ENCODE measurements at regions not wholly inside any gene's neighbourhood (a gene's known extent, or its start where the extent isn't known, plus 50 kb on each side); places are given as distances from the start of the nearest gene placed in this dataset.

DNA sequence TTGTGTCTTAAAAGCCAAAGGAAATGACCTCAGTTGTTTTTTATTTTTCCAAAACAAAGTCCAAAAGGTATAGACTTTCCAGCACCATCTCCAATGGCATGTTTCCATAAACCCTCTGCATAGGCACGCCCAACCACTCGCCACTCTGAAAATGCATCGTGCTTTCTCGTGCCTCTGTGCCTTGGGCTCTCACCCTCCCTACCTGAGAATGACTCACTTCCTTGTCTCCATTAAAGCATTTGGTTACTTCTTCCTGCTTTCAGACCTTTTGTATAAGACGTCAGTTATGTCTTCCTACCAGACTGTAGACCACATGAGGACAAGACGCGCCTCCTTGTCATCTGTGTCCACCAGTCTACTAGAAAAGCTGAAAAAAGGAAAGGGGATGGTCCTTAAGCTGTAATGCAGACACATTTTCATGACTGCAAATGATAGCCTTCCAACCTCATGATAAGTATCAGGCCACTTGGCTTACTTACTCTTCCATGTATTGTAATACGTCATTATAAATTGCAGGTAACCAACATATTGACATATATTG lies 61.2 kb upstream of the CDYL start:
- no peak for DNase-seq
- Mint-ChIP-seq H3K9me3 (no peaks in the 10 kb centered on the region), H3K27me3 (ENCODE audit: insufficient read depth) (peaks cover 2% of the 10 kb centered on the region), H3K36me3 (ENCODE audit: low read depth) (no peaks in the 10 kb centered on the region), H3K4me3 (no peak overlapping the region), H3K4me1 (ENCODE audit: low read depth) (no peaks in the 10 kb centered on the region), H3K27ac (no peak overlapping the region)
- TF ChIP-seq, protein P1, sequence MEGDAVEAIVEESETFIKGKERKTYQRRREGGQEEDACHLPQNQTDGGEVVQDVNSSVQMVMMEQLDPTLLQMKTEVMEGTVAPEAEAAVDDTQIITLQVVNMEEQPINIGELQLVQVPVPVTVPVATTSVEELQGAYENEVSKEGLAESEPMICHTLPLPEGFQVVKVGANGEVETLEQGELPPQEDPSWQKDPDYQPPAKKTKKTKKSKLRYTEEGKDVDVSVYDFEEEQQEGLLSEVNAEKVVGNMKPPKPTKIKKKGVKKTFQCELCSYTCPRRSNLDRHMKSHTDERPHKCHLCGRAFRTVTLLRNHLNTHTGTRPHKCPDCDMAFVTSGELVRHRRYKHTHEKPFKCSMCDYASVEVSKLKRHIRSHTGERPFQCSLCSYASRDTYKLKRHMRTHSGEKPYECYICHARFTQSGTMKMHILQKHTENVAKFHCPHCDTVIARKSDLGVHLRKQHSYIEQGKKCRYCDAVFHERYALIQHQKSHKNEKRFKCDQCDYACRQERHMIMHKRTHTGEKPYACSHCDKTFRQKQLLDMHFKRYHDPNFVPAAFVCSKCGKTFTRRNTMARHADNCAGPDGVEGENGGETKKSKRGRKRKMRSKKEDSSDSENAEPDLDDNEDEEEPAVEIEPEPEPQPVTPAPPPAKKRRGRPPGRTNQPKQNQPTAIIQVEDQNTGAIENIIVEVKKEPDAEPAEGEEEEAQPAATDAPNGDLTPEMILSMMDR (IDR thresholded peaks at IDR 0.05) = no peak

DNA sequence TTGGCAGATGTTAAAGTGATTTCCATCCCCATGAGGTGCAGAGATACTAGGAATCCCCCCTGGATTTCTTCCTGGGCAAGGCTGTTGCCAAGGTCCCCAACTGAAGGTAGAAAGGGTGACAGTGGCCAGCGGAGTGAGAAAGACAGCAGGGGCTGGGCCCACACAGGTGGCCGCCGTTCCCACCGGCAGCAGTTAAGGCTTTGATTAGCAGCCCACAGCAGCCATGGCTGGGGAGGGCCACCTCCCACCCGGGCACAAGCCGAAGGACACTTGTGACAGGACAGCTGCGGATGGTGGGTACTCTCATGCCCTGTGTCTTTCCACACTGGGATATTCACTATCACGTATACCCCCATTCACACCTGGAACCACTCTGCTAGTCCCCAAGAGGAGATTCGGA lies 63.9 kb upstream of the CDYL start:
- H3K9me3 Mint-ChIP-seq = no peaks in the 10 kb centered on the region; the same call in none of the 2 replicates

DNA sequence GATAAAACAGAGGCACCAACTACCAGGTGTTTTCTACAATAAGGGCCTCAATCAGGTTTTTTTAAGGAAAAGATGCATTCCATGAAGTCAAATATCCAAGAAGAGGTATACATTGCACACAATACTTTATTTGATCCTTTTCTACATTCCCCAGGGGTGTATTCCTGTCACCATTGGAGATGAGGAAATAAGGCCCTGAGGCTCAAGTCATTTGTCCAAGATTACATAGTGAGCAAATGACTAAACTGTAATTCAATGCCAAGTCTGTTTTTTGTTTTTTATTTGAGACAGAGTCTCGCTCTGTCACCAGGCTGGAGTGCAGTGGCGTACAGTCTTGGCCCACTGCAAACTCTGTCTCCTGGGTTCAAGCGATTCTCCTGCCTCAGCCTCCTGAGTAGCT lies 69.2 kb upstream of the CDYL start:
- Mint-ChIP-seq H3K4me1 (ENCODE audit: low read depth) (peaks cover 7% of the 10 kb centered on the region; the same call in 1 of the 2 replicates), H3K4me3 (no peak overlapping the region), H3K36me3 (ENCODE audit: low read depth) (no peaks in the 10 kb centered on the region; the same call in 1 of the 2 replicates), H3K27ac (no peak overlapping the region), H3K9me3 (no peaks in the 10 kb centered on the region; the same call in none of the 2 replicates), H3K27me3 (ENCODE audit: insufficient read depth) (peaks cover 2% of the 10 kb centered on the region; the same call in 1 of the 2 replicates)
- peak; percentile 66 for DNase-seq
- TF ChIP-seq, protein P1 (IDR thresholded peaks at IDR 0.05) = no peak

More for the DNA sequence above, 63.9 kb upstream of the CDYL start:
- TF ChIP-seq, protein P1 (IDR thresholded peaks at IDR 0.05) = no peak
- Mint-ChIP-seq H3K4me3 (no peak overlapping the region), H3K36me3 (ENCODE audit: low read depth) (no peaks in the 10 kb centered on the region; the same call in 1 of the 2 replicates), H3K27ac (no peak overlapping the region), H3K4me1 (ENCODE audit: low read depth) (no peaks in the 10 kb centered on the region), H3K27me3 (ENCODE audit: insufficient read depth) (peaks cover 2% of the 10 kb centered on the region)
- no peak for DNase-seq

DNA sequence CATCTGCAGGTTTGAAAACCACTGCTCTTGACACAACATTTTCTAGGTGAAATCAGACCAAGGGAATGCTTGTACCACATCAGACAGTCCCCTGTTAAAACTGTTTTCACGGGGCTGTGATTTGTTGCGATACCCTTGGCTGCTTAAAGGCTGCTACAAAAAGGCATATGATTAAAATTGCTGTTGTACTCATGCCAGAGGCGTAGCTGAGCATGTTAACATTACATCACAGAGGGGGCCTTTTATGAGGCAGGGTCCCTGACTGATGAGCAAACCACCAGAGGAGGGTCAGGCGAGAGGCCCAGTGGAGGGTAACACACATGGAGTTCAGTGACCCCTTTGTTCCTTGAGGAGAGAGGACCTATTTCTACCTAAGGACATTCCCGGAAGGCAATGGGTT lies 70.4 kb upstream of the CDYL start:
- Mint-ChIP-seq H3K4me3 (no peak overlapping the region; the same call in 1 of the 2 replicates), H3K27ac (no peak overlapping the region), H3K4me1 (ENCODE audit: low read depth) (peaks cover 7% of the 10 kb centered on the region; the same call in 1 of the 2 replicates), H3K36me3 (ENCODE audit: low read depth) (no peaks in the 10 kb centered on the region; the same call in 1 of the 2 replicates), H3K9me3 (no peaks in the 10 kb centered on the region; the same call in none of the 2 replicates), H3K27me3 (ENCODE audit: insufficient read depth) (no peaks in the 10 kb centered on the region)
- DNase-seq = no peak
- TF ChIP-seq, protein P1 (IDR thresholded peaks at IDR 0.05) = no peak

DNA sequence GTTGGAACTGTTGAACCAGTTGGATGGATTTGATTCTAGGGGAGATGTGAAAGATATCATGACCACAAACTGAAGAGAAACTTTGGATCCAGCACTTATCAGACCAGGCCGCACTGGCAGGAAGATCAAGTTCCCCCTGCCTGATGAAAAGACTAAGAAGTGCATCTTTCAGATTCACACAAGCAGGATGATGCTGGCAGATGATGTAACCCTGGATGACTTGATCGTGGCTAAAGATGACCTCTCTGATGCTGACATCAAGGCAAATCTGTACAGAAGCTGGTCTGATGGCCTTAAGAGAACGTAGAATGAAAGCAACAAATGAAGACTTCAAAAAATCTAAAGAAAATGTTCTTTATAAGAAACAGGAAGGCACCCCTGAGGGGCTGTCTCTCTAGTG lies 72.8 kb upstream of the CDYL start:
- no peak for DNase-seq

More for the DNA sequence above, 72.8 kb upstream of the CDYL start:
- Mint-ChIP-seq H3K27ac (no peak overlapping the region), H3K4me3 (no peak overlapping the region), H3K9me3 (no peaks in the 10 kb centered on the region; the same call in 1 of the 2 replicates), H3K27me3 (ENCODE audit: insufficient read depth) (no peaks in the 10 kb centered on the region), H3K4me1 (ENCODE audit: low read depth) (peaks cover 7% of the 10 kb centered on the region; the same call in 1 of the 2 replicates), H3K36me3 (ENCODE audit: low read depth) (no peaks in the 10 kb centered on the region; the same call in 1 of the 2 replicates)
- TF ChIP-seq, protein P1 (IDR thresholded peaks at IDR 0.05) = no peak
